DND-41 (cell line): ENCODE measurements at regions not wholly inside any gene's neighbourhood (a gene's known extent, or its start where the extent isn't known, plus 50 kb on each side); places are given as distances from the start of the nearest gene placed in this dataset.

Source experiments
- ATAC-seq: fragments of 200-7000 bp; cut with Tn5 transposase; 3 replicates; pipeline ENCODE4 v1.9.1; 2021; ENCODE audit warnings: low read depth; ENCODE audit not compliant: insufficient read depth
- DNase-seq: peaks from one replicate; pipeline ENCODE4 v3.0.0-alpha.2; 2020
- H2AFZ ChIP-seq: 2 replicates; pipeline ENCODE4 v1.6.0; 2012; ENCODE audit warnings: low read depth, low read length
- H3K27ac ChIP-seq: 2 replicates; pipeline ENCODE4 v1.5.1; 2012; ENCODE audit warnings: low read length, inconsistent platforms
- H3K27me3 ChIP-seq: fragments of 200-600 bp; sonication (generic); 2 replicates; pipeline ENCODE4 v1.6.0; 2012; ENCODE audit warnings: low read length, mild to moderate bottlenecking, inconsistent platforms; ENCODE audit not compliant: insufficient read depth, poor library complexity
- H3K36me3 ChIP-seq: 2 replicates; pipeline ENCODE4 v1.5.1; 2012; ENCODE audit warnings: low read length, inconsistent platforms; ENCODE audit not compliant: insufficient read depth
- H3K4me1 ChIP-seq: 2 replicates; pipeline ENCODE4 v1.5.1; 2012; ENCODE audit warnings: mild to moderate bottlenecking, low read length; ENCODE audit not compliant: insufficient read depth
- H3K4me2 ChIP-seq: 2 replicates; pipeline ENCODE4 v1.6.0; 2012; ENCODE audit warnings: mild to moderate bottlenecking, moderate library complexity, low read length, inconsistent platforms; ENCODE audit not compliant: insufficient read depth
- H3K4me3 ChIP-seq, 2 experiments: fragments of 200-600 bp in 1 of 2; shearing (Covaris generic) in 1 of 2; 2 replicates each; pipeline ENCODE4 v1.5.1; 2012 to 2016; ENCODE audit warnings: inconsistent platforms in 2 of 2, low read length in 2 of 2, mild to moderate bottlenecking in 2 of 2, low read depth in 1 of 2, moderate library complexity in 1 of 2
- H3K79me2 ChIP-seq: 2 replicates; pipeline ENCODE4 v1.6.0; 2012; ENCODE audit warnings: low read length, inconsistent platforms; ENCODE audit not compliant: insufficient read depth
- H3K9ac ChIP-seq: 2 replicates; pipeline ENCODE4 v1.6.0; 2012; ENCODE audit warnings: low read depth, mild to moderate bottlenecking, inconsistent platforms, low read length, moderate library complexity
- H3K9me3 ChIP-seq: 2 replicates; pipeline ENCODE4 v1.5.1; 2012; ENCODE audit warnings: low read length, moderate library complexity, mild to moderate bottlenecking, inconsistent platforms; ENCODE audit not compliant: insufficient read depth, severe bottlenecking
- H4K20me1 ChIP-seq: 2 replicates; pipeline ENCODE4 v1.6.0; 2012; ENCODE audit warnings: low read length; ENCODE audit not compliant: insufficient read depth
- EZH2 ChIP-seq: IDR thresholded peaks from 3 replicates; pipeline ENCODE4 v1.6.1; 2012; ENCODE audit warnings: borderline replicate concordance, low read depth, mild to moderate bottlenecking, moderate library complexity, low read length, inconsistent platforms; ENCODE audit not compliant: severe bottlenecking
- TF ChIP-seq, protein P1 (sequence below): IDR thresholded peaks from 2 replicates; pipeline ENCODE4 v1.5.1; 2012; ENCODE audit warnings: borderline replicate concordance, low read length, moderate library complexity, mild to moderate bottlenecking; ENCODE audit not compliant: poor library complexity, severe bottlenecking; ENCODE audit errors: extremely low read depth

DNA sequence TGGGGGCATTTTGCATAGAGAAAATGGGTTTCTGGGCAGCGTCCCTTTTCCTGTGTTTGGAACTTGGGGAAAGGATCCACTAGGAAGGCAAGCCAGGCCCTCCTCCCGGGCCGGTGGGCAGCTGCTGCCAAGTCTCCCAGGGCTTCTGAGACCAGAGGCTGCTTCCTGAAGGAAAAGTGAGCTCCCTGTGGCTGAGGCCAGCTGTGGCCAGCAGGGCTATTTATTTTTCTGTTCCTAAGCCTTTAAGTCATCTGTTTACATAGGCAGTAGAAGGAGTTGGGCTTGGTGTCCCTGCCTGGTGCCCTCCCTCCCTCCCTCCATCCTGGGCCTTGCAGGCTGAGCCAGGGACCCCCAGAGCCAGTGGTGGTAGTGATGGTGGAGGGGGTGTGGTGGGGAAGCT is 70.5 kb upstream of the COL13A1 start:
- TF ChIP-seq, protein P1, sequence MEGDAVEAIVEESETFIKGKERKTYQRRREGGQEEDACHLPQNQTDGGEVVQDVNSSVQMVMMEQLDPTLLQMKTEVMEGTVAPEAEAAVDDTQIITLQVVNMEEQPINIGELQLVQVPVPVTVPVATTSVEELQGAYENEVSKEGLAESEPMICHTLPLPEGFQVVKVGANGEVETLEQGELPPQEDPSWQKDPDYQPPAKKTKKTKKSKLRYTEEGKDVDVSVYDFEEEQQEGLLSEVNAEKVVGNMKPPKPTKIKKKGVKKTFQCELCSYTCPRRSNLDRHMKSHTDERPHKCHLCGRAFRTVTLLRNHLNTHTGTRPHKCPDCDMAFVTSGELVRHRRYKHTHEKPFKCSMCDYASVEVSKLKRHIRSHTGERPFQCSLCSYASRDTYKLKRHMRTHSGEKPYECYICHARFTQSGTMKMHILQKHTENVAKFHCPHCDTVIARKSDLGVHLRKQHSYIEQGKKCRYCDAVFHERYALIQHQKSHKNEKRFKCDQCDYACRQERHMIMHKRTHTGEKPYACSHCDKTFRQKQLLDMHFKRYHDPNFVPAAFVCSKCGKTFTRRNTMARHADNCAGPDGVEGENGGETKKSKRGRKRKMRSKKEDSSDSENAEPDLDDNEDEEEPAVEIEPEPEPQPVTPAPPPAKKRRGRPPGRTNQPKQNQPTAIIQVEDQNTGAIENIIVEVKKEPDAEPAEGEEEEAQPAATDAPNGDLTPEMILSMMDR: no peak
- TF ChIP-seq EZH2: no peak
- no peaks in the 10 kb centered on the region for H3K36me3 ChIP-seq
- H3K4me2 ChIP-seq: no peak overlapping the region
- H3K4me1 ChIP-seq: peaks cover 13% of the 10 kb centered on the region
- H3K9me3 ChIP-seq: no peaks in the 10 kb centered on the region
- no peaks in the 10 kb centered on the region for H3K79me2 ChIP-seq
- peaks cover 2% of the 10 kb centered on the region for H3K27me3 ChIP-seq
- ATAC-seq (no peak), DNase-seq (no peak)
- H4K20me1 ChIP-seq: peaks cover 13% of the 10 kb centered on the region
- no peak overlapping the region for H3K9ac ChIP-seq
- H3K27ac ChIP-seq: no peak overlapping the region
- H3K4me3 ChIP-seq: no peak overlapping the region
- H2AFZ ChIP-seq: no peak overlapping the region

DNA sequence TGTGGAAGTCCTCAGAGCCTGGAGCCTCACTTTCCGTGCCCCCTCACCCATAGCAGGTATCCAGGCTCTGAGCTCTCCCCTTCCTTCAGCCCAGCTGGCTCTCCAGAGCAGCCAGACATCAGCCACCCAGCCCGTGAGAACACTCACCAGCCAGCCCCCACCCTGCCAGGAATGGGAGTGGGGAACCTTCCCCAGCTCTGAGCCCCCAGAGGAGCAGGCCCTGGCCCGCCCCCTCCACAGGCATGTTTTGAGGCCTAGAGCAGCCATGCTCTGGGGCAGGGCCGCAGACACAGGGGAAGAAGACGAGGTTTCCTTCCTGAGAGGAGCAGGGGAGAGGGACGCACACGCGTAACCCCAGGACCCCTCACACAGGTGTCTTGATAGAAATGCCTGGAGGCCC is 70.0 kb upstream of the COL13A1 start:
- no peak overlapping the region for H3K4me2 ChIP-seq
- DNase-seq (no peak), ATAC-seq (no peak)
- peaks cover 2% of the 10 kb centered on the region for H3K27me3 ChIP-seq
- H2AFZ ChIP-seq: no peak overlapping the region
- TF ChIP-seq EZH2: no peak
- TF ChIP-seq, protein P1: no peak
- H3K9ac ChIP-seq: no peak overlapping the region
- no peaks in the 10 kb centered on the region for H3K79me2 ChIP-seq
- H3K27ac ChIP-seq: no peak overlapping the region
- H4K20me1 ChIP-seq: peaks cover 13% of the 10 kb centered on the region
- peaks cover 13% of the 10 kb centered on the region for H3K4me1 ChIP-seq
- H3K4me3 ChIP-seq: no peak overlapping the region
- H3K9me3 ChIP-seq: no peaks in the 10 kb centered on the region
- no peaks in the 10 kb centered on the region for H3K36me3 ChIP-seq

DNA sequence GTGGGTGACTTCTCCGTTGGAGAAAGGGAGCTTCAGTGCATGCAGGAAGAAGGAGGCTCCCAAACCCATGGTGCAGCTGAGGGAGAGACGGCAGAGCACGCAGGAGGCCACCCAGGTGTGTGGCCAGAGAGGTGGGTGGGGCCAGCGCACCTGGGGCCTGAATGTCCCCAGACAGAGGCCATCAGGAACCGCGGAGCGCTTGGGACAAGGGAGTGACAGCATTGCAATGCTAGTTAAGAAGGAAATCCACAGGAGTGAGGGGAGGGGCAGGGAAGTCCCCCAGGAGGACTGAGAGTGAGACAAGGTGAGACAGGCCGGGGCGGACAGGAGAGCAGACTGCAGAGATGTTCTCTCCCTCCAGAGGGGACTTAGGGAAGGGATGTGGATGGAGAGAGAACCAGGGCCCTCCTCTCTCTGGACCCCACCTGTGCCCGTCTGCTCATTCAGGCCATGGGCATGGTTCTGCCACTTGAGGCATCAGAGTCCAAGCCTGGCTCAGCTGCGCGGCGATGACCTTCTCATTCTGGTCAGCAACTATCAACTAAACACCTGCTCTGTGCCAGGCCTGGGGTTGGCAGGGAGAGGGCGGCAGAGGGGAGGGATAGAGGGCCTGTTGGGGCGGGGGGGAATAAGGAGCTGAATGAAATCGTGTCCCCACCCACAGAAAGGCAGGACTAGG is 69.4 kb upstream of the COL13A1 start:
- Histone ChIP-seq H3K36me3 (no peaks in the 10 kb centered on the region), H3K79me2 (no peaks in the 10 kb centered on the region), H3K4me1 (peaks cover 13% of the 10 kb centered on the region), H3K27ac (no peak overlapping the region), H2AFZ (no peak overlapping the region), H3K27me3 (peaks cover 2% of the 10 kb centered on the region), H3K9ac (no peak overlapping the region), H3K4me3 (no peak overlapping the region), H4K20me1 (peaks cover 13% of the 10 kb centered on the region), H3K4me2 (no peak overlapping the region), H3K9me3 (no peaks in the 10 kb centered on the region)
- DNase-seq (no peak), ATAC-seq (no peak)
- no peak for TF ChIP-seq EZH2
- TF ChIP-seq, protein P1: no peak

DNA sequence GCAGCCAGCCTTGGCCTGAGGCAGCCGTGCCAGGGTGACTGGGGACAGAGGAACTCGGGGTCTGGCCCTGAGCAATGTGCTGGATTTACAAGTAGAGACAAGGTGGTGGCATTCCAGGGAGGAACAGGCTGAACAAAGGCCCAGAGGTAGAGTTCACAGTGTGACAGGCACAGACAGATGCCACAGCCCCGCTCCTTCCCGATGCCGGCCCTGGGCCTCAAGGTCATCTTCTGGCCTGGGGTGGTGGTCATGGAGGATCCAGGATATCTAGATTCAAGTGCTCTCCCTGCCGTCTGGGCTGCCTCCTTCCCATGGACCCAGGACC is 68.9 kb upstream of the COL13A1 start:
- H4K20me1 ChIP-seq: peaks cover 13% of the 10 kb centered on the region

More for the DNA sequence above, 68.9 kb upstream of the COL13A1 start:
- Histone ChIP-seq H3K79me2 (no peaks in the 10 kb centered on the region), H3K4me3 (no peak overlapping the region), H3K27ac (no peak overlapping the region), H3K9ac (no peak overlapping the region), H3K4me1 (peaks cover 13% of the 10 kb centered on the region), H3K27me3 (peaks cover 3% of the 10 kb centered on the region), H2AFZ (no peak overlapping the region), H3K9me3 (no peaks in the 10 kb centered on the region), H3K4me2 (no peak overlapping the region), H3K36me3 (no peaks in the 10 kb centered on the region)
- no peak for DNase-seq
- no peak for ATAC-seq
- TF ChIP-seq, protein P1: no peak
- TF ChIP-seq EZH2: no peak
